ENCODE measurements at regions not wholly inside any gene's neighbourhood (a gene's known extent, or its start where the extent isn't known, plus 50 kb on each side); places are given as distances from the start of the nearest gene placed in this dataset.

DNA sequence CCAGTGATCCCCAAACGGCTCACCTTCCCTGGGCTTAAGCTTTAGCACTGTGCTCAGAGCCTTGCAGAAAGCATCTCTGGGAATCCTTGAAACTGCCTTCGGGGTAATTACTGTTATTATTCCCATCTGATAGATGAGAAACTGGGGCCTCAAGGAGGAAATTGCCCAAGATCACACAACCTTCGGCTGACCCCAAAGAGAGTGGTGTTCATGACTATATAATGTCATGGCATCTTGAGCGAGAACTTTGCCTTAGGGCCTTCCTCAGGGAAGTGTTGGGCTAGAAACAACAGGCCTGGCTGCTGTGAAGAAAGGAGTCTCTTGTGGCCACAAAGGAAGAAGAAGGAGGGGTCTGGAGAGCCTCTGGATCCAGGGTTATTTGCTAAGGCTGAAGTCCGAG is 388.7 kb upstream of the CFAP20DC start:
- Histone ChIP-seq H3F3A (ENCODE audit: insufficient read depth, low read length) (no peaks in the 10 kb centered on the region), H3K27me3 (replicated peaks; ENCODE audit: insufficient read depth, low read length) (no peaks in the 10 kb centered on the region), H3K9me3 (replicated peaks; ENCODE audit: insufficient read depth, low read length) (no peaks in the 10 kb centered on the region), H4K20me1 (ENCODE audit: insufficient read depth, low read length) (no peaks in the 10 kb centered on the region), H3K4me2 (ENCODE audit: low read depth, low read length) (no peak overlapping the region), H3K9me2 (replicated peaks; ENCODE audit: insufficient read depth, low read length) (no peaks in the 10 kb centered on the region), H3K79me2 (ENCODE audit: low read length) (no peaks in the 10 kb centered on the region), H2AFZ (ENCODE audit: low read length) (no peak overlapping the region), H3K36me3 (replicated peaks; ENCODE audit: insufficient read depth, low read length) (no peaks in the 10 kb centered on the region), H3K9ac (ENCODE audit: low read length) (no peak overlapping the region), H3K4me3 (ENCODE audit: low read length) (no peak overlapping the region), H3K4me1 (ENCODE audit: low read length) (no peaks in the 10 kb centered on the region), H3K27ac (ENCODE audit: low read length) (no peak overlapping the region)
- TF ChIP-seq EZH2phosphoT487 (IDR thresholded peaks at IDR 0.05; ENCODE audit: low read length) (no peak), EZH2 (optimal IDR thresholded peaks at IDR 0.05; ENCODE audit: low read depth, low read length) (no peak)
- TF ChIP-seq, protein P1, sequence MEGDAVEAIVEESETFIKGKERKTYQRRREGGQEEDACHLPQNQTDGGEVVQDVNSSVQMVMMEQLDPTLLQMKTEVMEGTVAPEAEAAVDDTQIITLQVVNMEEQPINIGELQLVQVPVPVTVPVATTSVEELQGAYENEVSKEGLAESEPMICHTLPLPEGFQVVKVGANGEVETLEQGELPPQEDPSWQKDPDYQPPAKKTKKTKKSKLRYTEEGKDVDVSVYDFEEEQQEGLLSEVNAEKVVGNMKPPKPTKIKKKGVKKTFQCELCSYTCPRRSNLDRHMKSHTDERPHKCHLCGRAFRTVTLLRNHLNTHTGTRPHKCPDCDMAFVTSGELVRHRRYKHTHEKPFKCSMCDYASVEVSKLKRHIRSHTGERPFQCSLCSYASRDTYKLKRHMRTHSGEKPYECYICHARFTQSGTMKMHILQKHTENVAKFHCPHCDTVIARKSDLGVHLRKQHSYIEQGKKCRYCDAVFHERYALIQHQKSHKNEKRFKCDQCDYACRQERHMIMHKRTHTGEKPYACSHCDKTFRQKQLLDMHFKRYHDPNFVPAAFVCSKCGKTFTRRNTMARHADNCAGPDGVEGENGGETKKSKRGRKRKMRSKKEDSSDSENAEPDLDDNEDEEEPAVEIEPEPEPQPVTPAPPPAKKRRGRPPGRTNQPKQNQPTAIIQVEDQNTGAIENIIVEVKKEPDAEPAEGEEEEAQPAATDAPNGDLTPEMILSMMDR (IDR thresholded peaks at IDR 0.05; ENCODE audit: low read length): no peak
- no peak for DNase-seq

GRCh38 chr3:59436164-59436958 is 386.5 kb upstream of the CFAP20DC start:
- Histone ChIP-seq H2AFZ (ENCODE audit: low read length) (no peak overlapping the region), H3K79me2 (ENCODE audit: low read length) (no peaks in the 10 kb centered on the region), H3K9me2 (replicated peaks; ENCODE audit: insufficient read depth, low read length) (no peaks in the 10 kb centered on the region), H3K27ac (ENCODE audit: low read length) (no peak overlapping the region), H3K36me3 (replicated peaks; ENCODE audit: insufficient read depth, low read length) (no peaks in the 10 kb centered on the region), H3K9ac (ENCODE audit: low read length) (no peak overlapping the region), H3K4me3 (ENCODE audit: low read length) (no peak overlapping the region), H3K9me3 (replicated peaks; ENCODE audit: insufficient read depth, low read length) (no peaks in the 10 kb centered on the region), H4K20me1 (ENCODE audit: insufficient read depth, low read length) (no peaks in the 10 kb centered on the region), H3K4me1 (ENCODE audit: low read length) (no peaks in the 10 kb centered on the region), H3F3A (ENCODE audit: insufficient read depth, low read length) (no peaks in the 10 kb centered on the region), H3K4me2 (ENCODE audit: low read depth, low read length) (no peak overlapping the region), H3K27me3 (replicated peaks; ENCODE audit: insufficient read depth, low read length) (no peaks in the 10 kb centered on the region)
- no peak for DNase-seq
- TF ChIP-seq, protein P1 (IDR thresholded peaks at IDR 0.05; ENCODE audit: low read length): no peak
- TF ChIP-seq EZH2phosphoT487 (IDR thresholded peaks at IDR 0.05; ENCODE audit: low read length) (no peak), EZH2 (optimal IDR thresholded peaks at IDR 0.05; ENCODE audit: low read depth, low read length) (no peak)

DNA sequence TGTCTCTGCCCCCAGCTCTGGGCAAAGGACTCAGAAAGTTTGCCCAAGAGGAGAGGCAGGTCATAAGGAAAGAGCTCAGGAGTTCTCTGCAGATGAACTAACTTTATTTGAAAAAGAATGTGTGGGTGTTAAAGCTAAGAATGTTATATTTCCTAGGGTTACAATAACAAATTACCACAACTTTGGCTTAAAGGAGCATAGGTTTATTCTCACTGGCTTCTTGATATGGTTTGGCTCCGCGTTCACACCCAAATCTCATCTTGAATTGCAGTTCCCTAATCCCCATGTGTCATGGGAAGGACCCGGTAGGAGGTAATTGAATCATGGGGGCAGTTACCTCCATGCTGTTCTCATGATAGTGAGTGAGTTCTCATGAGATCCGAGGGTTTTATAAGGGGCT is 383.7 kb upstream of the CFAP20DC start:
- Histone ChIP-seq H3K9me2 (replicated peaks; ENCODE audit: insufficient read depth, low read length) (no peaks in the 10 kb centered on the region), H3F3A (ENCODE audit: insufficient read depth, low read length) (no peaks in the 10 kb centered on the region), H3K4me3 (ENCODE audit: low read length) (no peak overlapping the region), H3K4me1 (ENCODE audit: low read length) (no peaks in the 10 kb centered on the region), H3K9me3 (replicated peaks; ENCODE audit: insufficient read depth, low read length) (no peaks in the 10 kb centered on the region), H3K79me2 (ENCODE audit: low read length) (no peaks in the 10 kb centered on the region), H3K27ac (ENCODE audit: low read length) (no peak overlapping the region), H3K36me3 (replicated peaks; ENCODE audit: insufficient read depth, low read length) (no peaks in the 10 kb centered on the region), H3K27me3 (replicated peaks; ENCODE audit: insufficient read depth, low read length) (no peaks in the 10 kb centered on the region), H3K4me2 (ENCODE audit: low read depth, low read length) (no peak overlapping the region), H2AFZ (ENCODE audit: low read length) (no peak overlapping the region), H3K9ac (ENCODE audit: low read length) (no peak overlapping the region), H4K20me1 (ENCODE audit: insufficient read depth, low read length) (no peaks in the 10 kb centered on the region)
- TF ChIP-seq EZH2phosphoT487 (IDR thresholded peaks at IDR 0.05; ENCODE audit: low read length): no peak
- TF ChIP-seq, protein P1 (IDR thresholded peaks at IDR 0.05; ENCODE audit: low read length): no peak
- no peak for TF ChIP-seq EZH2 (optimal IDR thresholded peaks at IDR 0.05; ENCODE audit: low read depth, low read length)
- DNase-seq: no peak

Measured in MM.1S (cell line).